C1 segment of cervical spinal cord (tissue), 14 donors: ENCODE measurements at regions not wholly inside any gene's neighbourhood (a gene's known extent, or its start where the extent isn't known, plus 50 kb on each side); places are given as distances from the start of the nearest gene placed in this dataset.
A peak's percentile ranks its signal among the peaks of the same experiment; 100 is the strongest.
"Not testable (repeated sequence)": the region's sequence is repeated elsewhere in the genome, so short reads cannot be mapped to it uniquely, and the experiment has no call there.

Experiments
- DNase-seq, 14 donors: peaks; one replicate each; lab custom pipeline; 2025; lab: John Stamatoyannopoulos, UW

- DNase-seq: no peak
These were observed 81.7 kb upstream of the SEC11C start for GRCh38 chr18:59057969-59058368.

- DNase-seq: no peak
These were observed 80.5 kb upstream of the SEC11C start for GRCh38 chr18:59059140-59059539.

- DNase-seq: no peak
These were observed 79.1 kb upstream of the SEC11C start for GRCh38 chr18:59060551-59060950.

DNA sequence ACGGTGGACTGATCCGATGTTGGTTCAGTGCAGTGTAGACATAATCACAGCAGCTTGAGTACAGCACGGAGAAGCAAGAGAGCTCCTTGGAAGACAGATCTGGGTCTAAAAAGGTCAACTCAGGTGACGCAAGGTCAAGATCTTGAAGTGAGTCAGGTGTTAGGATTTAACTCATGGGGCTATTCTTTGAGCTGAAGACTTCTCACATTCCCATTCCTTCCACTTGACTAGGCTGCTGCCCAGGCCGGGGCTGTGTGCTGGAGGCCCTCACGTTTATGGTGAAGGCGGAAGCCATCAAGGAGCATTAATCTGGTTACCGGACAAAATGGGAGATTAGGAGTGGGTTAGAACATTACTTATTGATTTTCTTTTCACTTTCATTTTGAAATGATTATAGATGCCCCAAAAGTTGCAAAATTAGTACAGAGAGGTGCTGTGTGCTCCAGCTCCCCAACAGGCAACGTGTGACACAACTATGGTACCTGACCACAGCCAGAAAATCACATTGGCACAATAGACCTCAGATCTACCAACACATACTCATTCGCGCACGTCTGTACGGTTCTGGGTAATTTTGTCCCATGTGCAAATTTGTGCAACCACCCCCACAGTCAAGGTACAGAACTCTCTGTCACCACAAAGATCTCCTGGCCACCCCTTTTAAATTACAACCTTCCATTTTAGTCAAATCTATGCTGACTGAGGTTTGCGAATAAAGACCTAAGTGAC, 77.6 kb upstream of the SEC11C start:
- no peak for DNase-seq

DNA sequence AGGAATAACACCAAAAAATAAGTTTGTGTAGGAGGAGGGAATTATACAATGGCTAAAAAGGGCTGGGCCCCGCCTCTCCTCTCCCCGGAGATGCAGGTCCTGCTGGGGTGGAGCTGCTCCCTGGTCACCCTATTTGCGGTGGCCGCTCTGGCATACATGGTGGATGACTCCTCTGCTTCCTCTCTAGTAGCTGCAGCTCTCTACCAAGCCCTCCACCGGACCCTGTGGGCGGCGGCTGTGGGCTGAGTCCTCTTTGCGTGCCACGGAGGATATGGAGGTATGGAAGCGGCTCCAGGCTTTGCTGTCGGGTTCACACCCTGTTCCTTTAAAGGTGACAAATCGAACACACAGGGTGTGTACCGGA, 77.1 kb upstream of the SEC11C start:
- DNase-seq: no peak

DNA sequence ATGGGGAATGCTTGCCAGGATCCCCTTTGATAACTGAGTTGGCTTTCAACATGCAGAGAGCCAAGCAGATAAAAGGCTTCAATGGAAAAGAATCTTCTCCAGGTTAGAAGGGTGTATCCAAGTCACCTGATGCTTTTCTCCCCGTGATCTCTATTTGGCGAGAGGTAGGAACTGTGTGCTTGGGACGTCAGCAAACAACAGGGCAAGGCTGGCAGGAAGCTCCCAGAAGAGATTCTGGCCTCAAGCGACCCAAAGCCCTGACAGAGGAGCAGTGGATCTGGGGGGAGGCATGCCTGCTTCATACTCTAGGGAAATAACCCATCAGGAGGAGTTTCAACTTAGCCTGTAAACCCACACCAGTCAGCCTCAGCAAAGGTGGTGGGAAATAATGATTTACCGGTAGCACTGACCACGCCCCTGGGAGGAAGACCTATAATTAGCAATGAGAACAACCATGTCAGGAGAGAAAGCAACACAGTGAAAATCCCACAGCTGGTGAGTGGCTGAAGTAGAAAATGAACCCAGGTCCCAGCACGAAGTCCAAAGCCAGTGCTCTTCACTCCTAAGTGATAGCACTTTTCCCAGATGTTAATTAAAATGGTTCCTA, 76.3 kb upstream of the SEC11C start:
- DNase-seq: no peak

GRCh38 chr18:59063912-59064311, 75.8 kb upstream of the SEC11C start:
- no peak for DNase-seq

DNA sequence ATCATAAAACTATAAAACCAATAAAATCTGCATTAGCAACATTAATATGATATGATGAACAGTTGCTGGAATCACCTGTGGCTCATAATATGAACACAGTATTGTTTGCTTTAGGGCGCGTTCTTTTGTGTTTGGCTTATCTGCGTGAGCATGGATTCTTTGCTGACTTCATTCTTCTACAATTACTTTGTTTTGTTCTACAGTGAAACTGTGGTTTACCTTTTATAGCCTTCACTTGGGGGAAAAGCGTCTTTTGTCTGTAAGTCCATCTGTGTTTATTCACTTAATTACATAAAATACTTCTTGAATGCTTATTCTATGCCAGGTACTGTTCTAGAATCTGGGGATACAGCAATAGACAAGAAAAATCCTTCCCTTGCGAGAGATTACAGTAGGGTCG, 74.0 kb upstream of the SEC11C start:
- no peak for DNase-seq

DNA sequence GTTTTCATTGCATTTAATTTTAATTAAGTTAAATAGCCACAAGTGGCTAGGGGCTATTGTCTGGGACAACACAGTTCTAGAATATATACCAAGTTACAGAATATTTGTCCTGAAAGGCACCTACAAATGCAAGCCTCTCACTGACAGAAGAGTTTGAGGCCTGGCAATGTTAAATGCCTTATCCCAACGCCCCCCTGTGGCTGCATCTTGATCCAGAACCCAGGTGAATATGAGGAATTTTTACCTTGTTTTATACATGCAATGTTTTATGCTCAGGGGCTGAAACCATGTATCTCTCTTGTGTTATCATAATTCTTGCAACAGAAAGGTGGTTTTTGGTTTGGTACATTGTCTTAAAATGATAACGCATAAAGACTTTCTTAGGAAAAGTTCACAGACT, 71.8 kb upstream of the SEC11C start:
- DNase-seq: peak in 1 of 14 donors; percentile 21

DNA sequence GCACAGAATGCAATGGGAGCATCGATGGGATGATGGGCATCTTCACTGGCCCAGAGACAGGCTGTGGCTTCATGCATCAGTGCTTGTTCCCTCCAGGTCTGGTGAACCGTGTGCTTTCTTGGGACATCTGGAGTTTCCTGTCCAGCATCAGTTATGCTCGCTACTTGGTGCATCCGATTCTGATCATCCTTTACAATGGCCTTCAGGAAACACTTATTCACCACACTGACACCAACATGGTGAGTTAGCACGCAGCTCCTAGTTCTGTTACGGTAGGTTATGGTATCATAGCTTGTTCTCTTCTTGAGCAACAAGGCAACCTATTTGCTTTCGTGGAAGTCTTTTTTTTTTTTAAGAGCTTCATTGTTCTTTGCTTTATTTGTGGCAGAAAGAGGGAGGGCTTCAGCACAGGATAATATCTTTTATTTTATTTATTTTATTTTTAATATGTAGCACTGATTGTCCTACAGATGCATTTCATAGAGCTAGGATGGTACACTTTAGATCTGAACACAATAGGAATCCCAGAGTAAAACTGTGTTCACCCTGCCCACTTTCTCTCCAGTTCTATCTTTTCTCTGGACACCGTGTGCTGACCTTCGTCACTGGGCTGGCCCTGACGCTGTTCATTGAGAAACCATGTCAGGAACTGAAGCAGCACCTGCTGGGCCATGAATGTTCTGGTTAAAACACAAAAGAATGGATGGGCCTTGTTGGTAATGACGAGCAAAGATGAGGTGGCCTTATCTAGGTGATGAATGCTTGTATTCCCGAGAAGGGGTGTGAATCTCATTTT, 71.2 kb upstream of the SEC11C start:
- DNase-seq: no peak

GRCh38 chr18:59070181-59070912, 69.3 kb upstream of the SEC11C start:
- DNase-seq: peak; percentile 3 to 82 (median 54)

DNA sequence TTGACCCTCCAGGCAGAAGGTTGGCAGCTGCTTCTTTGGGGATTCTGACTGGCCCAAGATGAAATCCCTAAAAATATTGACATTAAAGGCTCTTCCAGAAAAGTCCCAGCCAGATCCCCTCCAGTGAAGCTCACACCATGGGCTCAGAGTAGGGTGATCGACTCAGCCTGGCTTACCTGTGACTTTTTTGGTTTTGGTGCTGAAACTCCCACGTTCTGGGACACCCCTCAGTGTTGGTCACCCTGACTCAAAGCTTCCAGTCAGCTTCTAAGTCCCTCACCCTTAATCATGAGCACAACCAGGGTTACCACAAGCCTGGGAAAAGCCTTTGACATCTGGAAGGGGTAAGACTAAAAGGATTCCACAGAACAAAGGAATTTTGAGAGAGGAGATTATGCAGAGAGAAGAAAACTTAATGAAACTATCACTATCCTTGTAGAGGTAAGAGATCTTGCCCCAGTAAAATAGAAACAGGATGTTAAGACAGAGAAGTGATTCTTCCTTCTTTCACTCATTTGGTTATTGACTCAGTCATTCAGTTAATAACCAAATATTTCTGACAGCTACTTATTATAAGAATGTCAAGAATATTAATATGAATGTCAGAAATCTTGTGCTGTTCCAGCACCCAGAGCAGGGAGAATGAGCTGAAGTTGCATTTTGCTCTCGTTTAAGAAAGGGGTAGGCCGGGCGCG, 66.8 kb upstream of the SEC11C start:
- DNase-seq: no peak

GRCh38 chr18:59075923-59076322, 63.8 kb upstream of the SEC11C start:
- DNase-seq: no peak

DNA sequence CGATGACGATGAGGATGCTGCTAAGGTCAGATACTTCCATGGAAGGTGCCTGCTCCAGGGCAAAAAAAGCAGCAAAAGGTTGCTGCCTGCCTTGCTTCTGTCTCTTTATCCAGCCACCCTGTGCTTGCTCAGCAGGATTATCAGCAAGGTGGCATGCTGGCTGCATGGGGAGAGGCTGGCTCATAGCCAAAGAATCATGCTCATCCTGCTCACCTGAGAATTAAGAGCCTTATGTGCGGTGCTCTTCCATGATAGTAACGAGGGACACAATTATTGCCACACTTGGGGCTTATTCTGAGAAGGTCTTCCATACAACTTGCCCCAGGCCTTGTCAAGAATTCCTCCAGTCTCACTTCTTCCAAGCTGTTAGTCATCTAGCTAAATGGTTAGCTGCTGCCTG, 60.4 kb upstream of the SEC11C start:
- DNase-seq: no peak

GRCh38 chr18:59079687-59080501, 59.8 kb upstream of the SEC11C start:
- not testable (repeated sequence) for DNase-seq

GRCh38 chr18:59083136-59083818, 56.4 kb upstream of the SEC11C start:
- peak in 1 of 14 donors; percentile 38 for DNase-seq

DNA sequence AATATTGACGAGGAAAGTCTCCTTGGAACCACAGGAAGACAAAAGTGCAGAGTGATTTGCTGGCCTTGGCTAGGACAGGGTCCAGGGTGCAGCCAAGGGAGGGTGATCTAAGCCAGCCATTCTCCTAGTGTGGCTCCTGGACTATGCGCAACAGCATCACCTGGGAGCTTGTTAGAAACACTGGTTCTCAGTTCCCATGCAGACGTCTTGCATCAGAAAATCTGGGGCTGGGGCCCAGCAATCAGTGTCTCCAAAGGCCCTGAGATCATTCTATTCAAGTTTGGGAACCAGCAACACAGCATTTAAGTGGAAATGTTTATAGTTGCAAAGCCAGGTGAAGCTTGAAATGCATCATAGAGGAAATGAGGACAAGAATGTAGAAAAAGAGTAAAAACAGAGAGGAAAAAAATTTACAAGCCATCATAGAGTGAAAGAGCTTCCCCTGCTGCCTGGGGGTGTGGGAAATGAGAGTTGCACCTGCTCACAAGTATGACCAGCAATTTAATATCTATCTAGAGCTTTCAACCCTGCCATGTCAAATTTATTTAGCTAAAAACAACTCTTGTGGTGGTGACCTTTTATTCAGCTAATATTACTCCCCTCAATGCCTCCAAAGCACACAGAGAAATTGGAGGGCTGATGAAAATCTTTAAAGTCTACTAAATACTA, 54.4 kb upstream of the SEC11C start:
- DNase-seq: no peak

DNA sequence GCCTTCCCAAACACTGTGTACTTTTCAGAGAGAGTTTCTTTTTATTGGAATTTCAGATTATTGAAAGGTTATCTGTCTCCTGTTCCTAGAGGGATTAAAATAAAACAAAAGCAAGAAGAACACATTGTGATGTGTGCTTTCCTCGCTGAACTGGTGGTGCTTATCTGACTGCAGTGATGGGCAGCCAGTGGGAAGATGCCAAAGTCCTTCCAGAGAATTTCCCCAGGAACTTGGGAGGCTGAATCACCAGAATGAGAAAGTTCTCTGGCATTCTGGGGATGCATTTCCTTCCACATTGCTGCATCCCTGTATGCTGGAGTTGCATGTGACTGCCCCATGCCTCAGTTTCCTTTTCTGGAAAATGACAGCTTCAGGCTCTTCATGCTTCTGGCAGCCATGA, 53.9 kb upstream of the SEC11C start:
- no peak for DNase-seq

DNA sequence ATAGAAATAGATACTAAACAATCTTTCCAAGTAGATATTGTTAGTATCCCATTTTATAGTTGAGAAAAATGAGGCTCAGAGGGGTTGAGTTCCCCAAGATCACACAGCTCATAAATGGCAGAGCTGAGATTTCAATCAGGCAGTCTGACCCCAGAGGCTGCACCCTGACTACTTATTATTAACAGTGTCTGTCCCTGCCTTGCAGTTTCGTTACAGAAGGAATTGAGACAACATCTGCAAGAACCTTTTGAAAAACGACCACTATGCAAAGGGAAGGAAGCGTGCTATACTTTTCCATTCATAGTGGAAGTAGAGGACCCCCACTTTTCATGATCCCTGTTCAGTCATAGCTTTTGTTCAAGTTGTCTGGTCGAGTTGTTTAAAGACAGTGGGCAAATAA, 53.2 kb upstream of the SEC11C start:
- DNase-seq: no peak
